Prostate gland (tissue), 2 donors: ENCODE measurements at regions not wholly inside any gene's neighbourhood (a gene's known extent, or its start where the extent isn't known, plus 50 kb on each side); places are given as distances from the start of the nearest gene placed in this dataset.

ENCODE experiments used
- CTCF ChIP-seq, 4 experiments: fragments of 200-600 bp in 2 of 4; fragments of 450-650 bp in 2 of 4; sonication (generic) in 2 of 4; IDR thresholded peaks; 1 replicate in 3 of 4; 2 replicates in 1 of 4; pipeline ENCODE4 v1.5.1; 2016 to 2019; ENCODE audit warnings: antibody characterized with exemption in 4 of 4, mild to moderate bottlenecking in 2 of 4, moderate library complexity in 2 of 4
- POLR2A ChIP-seq: fragments of 450-650 bp; IDR thresholded peaks from one replicate; pipeline ENCODE4 v1.6.1; 2016; ENCODE audit warnings: antibody characterized with exemption, mild to moderate bottlenecking
- POLR2AphosphoS5 ChIP-seq: sonication (generic); formaldehyde crosslinking; IDR thresholded peaks from one replicate; pipeline ENCODE4 v1.6.1; 2017; ENCODE audit warnings: antibody characterized with exemption

DNA sequence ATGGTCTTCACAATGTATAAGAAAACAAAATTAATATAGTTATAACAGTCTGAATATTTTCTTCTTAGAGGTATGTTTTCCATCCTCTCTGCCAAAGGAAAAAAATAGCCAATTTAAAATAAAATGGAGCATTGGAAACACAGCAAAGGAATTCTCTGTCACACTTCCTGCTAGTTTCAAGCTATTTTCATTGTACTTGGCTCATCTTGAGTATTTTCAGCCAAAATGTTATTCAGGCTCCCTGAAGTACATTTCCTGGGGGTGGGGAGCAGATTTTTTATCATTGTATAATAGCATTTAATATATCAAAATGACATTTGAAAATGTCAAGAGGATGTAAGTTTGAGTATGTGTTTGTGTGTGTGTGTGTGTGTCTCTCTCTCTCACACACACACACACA lies 463.6 kb upstream of the REG3G start:
- TF ChIP-seq CTCF (IDR thresholded peaks at IDR 0.05), result no peak
- no peak for TF ChIP-seq POLR2A
- TF ChIP-seq POLR2AphosphoS5, result no peak
